GM23248 (cell line): ENCODE measurements at regions not wholly inside any gene's neighbourhood (a gene's known extent, or its start where the extent isn't known, plus 50 kb on each side); places are given as distances from the start of the nearest gene placed in this dataset.

ENCODE experiments used
- EZH2 ChIP-seq: fragments of 200-600 bp; sonication (generic); IDR thresholded peaks from 2 replicates; pipeline ENCODE4 v1.6.1; 2018; ENCODE audit warnings: antibody characterized with exemption, mild to moderate bottlenecking; ENCODE audit not compliant: insufficient read depth, poor library complexity, severe bottlenecking
- EZH2phosphoT487 ChIP-seq: fragments of 200-600 bp; sonication (generic); IDR thresholded peaks from 2 replicates; pipeline ENCODE4 v1.6.1; 2018; ENCODE audit warnings: antibody characterized with exemption, moderate library complexity, mild to moderate bottlenecking, low read depth; ENCODE audit not compliant: insufficient read depth

DNA sequence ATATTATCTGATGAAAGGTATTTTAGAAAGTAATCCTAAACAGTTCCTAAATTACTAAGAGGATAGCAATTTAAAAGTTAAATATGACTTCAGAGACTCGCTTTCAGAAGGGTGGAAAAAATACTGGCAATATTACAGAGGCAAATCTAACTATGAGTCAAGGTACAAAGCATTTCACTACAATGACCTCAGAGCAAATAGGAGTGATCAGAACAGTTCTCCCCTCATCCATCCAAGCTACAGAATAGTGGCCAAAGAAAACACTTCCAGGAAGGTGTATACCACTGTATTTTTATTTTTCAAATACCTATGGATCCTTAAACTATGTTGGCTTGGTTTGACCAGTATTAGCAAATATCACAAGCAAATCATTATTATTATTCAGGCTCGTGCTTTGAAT is 112.8 kb upstream of the ODAD2 start:
- no peak for TF ChIP-seq EZH2phosphoT487
- no peak for TF ChIP-seq EZH2
